DMS153 treated with DMSO at 0.1 percent for 48 hours (cell line): ENCODE measurements at regions not wholly inside any gene's neighbourhood (a gene's known extent, or its start where the extent isn't known, plus 50 kb on each side); places are given as distances from the start of the nearest gene placed in this dataset.
A peak's percentile ranks its signal among the peaks of the same experiment; 100 is the strongest.

Experiments
- DNase-seq: peaks from one replicate; lab custom pipeline; 2025; ENCODE audit not compliant: unreplicated experiment; lab: John Stamatoyannopoulos, UW

DNA sequence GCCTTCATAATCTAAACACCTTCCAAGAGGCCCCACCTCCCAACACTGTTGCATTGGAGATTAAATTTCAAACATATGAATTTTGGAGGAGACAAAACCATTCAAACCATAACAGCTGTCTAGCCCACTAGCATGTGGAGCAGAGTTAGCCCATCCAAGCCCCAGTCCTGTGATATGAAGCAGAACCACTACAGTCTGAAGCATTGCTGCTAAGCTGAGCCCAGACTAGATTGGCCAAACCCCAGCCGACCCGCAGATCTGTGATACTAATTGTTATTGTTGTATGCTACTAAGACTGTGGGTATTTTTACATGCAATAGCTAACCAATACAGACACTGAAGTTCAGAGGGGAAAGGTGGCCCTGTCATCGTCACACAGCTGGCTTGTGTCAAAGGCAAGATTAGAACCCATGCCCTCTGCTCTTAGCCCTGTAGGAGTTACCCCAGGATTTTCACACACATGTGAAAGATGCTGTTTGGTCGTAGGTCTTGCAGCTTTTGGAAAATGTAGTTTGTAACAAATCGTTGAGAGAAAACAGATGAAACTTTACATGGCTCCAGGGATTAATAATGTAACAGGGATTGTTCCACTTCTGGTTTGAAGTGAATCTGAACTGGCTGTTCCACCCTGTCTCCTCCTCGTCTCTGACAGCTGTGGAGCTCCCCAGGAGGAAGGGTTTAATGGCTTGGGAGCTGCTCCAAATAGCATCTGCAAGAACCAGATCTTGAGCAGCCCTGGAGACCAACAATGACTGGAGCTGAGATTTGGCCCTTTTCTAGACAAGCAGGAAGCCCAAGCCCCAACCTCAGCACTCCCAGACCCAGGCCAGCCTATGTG lies 517.5 kb downstream of the MID1IP1 start:
- DNase-seq: no peak

DNA sequence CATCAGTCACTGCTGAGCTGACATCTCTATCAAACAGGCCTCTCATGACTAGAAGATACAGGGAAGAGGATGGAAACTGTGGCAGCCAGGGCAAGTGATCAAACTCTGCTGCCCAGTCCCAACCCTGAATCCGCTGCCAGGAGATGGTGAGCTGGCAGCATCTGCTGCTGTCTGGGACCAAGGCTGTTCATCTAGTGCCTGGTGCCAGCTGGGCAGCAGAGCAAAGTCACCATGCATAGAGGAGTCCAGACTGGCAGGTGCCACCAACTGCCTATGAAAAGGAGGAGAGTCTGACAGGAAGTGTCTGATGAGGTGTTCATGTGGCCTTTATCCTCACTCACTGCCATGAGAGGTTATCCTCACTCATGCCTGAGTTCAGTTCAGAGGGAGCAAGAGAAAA lies 518.9 kb downstream of the MID1IP1 start:
- DNase-seq: no peak

DNA sequence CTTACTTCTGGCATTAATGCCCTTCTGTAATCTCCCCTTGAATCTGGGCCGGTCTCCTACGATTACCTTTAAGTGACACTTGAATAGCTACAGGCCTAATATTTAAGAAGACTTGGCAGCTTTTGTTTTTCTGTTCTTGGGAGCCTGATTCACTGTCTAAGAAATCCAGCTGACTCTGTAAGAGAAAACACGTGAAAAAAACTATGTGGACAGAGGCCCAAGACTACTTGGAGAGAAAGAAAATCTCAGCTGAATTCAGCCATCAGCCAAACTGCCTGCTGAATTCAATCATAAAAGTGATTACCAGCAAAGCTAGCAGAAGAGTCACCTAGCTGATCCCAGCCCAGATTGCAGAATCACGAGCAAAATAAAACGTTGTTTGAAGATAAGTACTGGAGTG lies 521.2 kb downstream of the MID1IP1 start:
- DNase-seq: no peak

DNA sequence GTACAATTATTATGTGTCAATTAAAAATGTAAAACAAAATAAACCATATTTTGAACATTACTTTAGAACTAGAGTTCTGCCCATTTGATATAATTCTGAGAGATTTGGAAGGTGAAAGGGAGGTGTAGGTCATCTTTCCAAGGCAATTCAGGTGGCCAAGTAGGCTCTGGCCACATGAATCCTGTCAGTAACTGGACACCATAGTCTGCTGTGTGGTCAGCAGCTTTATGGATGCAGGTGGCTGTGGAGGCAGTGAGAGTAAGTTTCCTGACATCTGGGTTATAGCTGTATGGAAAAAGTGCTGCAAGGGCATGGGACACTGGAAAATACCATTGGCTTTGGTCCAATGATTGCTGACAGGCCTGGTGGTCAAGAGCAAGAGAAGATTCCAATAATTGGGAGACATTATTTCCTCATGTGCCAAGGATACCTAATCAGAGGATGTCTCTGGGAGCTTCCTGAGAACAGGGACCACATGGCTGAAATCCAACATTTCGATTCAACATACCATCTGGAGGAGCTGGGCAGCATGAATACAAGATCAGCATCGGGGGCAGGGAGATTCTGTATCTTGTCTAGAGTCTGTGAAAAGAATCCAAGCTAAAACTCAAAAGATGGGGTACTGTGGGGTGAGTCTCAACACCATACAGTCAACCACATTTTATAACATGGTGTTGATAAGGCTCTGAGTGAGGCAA lies 523.1 kb downstream of the MID1IP1 start:
- no peak for DNase-seq

DNA sequence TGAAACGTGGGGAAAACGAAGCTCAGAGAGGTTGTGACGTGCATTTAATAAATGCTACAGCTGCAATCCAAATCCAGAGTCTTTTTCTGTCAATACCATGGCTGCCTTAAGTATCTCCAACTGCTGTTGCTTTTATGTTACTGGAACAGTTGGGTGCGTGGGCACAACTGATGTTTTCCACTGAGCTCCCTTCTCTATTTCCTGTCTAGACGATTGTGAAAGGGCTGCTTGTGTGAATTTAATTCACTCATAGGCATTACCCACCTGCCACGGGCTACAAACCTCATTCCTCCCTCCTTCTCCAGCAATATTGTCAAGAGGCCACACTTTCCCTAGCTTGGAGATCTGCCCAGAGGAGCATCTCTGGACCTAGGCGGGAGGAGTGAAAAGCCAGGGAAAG lies 526.0 kb downstream of the MID1IP1 start:
- no peak for DNase-seq

DNA sequence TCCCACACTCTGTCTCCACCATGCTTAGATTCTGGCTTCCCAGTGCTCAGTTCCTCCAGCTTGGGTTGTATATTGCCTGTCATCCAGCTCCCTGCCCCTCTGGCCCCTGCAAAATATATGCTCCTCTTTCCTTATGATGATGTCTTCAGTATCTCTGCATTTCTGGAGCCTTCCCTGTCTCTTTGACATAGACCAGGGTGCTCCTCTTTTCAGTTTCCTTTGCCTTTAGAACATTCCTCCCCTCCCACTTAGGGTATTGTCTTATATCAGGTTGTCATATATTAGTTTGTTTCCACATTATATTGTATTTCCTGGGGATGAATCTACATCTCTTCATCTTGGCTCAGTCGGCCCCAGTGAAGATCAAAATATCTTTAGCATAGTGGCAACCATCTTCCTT lies 526.4 kb downstream of the MID1IP1 start:
- DNase-seq: no peak

DNA sequence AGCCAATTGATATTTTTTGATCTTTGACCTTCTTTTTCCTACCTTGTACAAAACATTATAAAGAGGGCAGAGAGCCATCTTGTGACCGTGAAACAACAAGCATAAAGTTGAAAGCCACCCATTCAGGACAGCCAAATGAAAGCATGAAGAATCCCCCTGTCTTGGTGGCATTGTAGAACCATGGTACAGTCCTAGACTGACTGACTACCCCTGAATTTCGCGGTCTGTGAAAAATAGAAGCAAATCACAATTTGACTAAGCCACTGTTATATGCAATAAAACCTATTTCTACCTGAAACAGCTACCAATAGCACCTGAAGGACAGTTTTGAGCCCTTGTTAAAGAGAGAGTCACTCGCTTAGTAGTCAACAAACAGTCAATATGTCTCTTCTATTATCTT lies 527.4 kb downstream of the MID1IP1 start:
- no peak for DNase-seq

DNA sequence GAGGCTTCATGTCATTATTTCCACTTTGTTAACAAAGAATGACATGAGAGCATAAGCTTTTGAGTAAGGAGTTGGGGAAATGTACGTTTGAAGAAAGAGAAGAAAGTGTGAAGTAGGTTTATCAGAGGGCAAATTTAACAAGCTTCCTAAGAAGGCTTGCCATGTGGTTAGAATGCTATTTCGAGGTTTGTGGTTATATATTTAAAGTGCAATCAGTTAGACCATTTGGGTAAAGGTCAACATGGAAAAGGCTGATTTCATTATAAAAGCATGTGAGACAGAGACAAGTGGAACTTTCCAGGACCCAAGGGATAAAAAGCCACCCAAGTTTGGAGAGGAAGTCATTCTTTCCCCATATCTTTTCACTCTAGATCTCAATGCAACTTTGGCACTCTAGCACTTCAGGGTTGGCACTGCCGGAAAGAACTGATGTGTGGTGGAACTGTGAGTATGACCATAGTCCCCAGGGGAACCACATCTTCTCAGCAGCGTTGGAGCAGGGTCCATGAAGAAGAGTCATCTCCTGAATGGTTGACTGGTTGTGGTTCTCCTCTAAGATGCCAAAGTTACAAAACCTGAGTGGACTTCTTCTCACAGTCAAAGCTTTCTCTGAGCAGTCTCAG lies 529.9 kb downstream of the MID1IP1 start:
- no peak for DNase-seq

DNA sequence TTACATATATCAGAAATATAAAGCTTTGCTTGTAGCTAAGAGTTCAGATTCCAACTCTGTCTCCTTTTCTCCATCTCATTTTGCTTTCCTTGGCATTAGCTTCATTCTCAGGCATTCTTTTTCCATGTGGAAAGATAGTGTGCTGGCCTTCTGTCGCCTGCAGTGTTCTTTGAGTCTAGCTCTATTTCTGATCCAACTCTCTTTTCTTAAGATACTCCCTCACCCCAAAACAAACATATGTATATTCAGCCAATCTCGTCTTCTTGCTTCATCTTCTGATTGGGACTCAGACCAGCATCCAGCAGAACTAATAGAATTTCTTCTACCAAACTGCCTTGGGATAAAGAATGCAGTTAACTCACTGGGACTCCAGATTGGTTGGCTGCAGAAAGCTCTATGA lies 532.2 kb downstream of the MID1IP1 start:
- DNase-seq: no peak

DNA sequence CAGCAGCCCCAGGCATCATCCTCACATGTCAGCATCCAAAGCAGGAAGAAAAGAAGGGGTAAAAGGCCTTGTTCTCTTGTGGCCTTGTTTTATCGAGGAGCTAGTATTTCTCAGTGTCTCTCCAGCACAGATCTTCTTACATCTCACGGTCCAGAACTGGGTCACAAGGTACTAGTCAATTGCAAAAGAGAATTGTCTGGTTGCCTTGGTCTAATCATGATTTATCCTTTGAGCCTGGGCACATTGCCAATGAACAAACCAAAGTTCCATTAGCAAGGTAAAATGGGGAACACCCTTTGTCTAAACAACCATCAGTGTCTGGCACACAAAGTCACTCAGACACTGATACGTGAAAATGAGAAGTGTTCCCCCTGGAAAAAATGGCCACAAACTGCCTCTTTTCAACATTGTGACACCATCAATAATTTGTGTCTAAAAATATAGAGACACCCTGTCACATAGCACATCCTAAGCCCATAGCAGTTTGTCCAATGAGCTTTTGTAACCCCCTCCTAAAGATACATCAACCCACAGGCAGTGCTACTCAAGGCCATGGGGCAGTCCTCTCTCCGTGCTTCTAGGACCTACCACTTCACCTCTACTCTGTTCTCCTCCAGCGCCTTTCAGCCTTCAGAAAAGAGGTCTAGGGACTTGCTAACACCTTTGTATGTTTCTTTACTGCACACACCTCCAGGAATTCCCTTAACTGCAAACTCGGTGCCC lies 534.4 kb downstream of the MID1IP1 start:
- peak; percentile 47 for DNase-seq

DNA sequence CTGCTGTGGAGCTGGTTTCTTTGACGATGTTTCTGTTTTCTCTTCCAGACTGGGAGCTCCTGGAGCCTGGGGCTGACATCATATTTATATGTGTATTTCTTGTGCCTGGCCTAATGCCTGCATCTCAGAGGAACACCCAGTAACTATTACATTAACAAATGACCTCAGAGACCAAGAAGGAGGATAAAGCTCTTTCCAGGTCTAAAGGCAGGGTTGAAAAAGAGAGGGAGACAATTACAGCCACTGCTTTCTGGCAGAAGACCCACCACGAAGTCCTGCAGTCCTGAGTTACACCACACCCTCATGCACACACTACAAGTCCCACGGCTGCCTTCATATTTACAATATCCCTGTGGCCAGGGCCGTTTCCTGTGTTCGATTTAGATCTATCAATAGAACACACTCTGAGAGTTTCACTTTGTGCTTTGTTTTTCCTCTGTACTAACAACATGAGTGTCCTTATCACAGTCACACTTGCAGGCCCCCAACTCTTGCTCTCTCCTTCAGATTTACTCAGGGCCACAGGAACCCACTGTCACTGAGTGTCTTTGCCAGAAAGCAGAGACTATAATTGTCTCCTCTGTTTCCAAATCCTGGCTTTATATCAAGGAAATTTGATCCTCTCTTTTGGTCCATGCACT lies 535.5 kb downstream of the MID1IP1 start:
- DNase-seq: peak; percentile 45

DNA sequence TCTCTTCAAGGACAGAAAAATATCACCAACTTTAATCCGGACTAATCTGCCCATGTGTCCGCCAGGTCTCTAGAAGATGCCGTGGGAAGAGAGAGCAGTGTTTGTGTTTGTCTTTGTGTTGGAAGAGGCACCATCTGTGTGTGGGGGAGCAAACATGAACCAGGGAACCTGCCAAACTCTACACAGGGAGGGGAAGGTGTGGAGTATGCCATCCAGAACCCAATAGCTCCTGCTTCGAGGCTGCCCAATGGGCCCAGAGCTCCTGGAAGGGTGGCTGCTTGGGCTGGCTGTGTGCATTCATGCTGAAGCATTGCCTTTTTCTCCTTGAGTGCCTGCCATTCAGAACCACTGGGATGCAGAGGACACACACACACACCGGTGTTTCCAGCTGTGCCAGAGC lies 536.2 kb downstream of the MID1IP1 start:
- DNase-seq: no peak

DNA sequence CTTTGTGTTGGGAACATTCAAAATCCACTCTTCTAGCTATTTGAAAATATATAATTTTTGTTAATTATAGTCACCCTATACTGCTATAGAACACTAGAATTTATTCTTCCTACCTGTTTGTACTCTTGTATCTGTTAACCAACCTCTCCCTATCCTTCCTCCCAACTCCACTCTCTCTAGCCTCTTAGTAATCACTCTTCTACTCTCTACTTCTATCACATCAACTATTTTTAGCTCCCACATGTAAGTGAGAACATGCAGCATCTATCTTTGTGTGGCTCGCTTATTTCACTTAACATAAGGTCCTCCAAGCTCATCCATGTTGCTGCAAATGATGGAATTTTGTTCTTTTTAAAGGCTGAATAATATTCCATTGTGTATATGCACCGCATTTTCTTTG lies 537.3 kb downstream of the MID1IP1 start:
- no peak for DNase-seq

DNA sequence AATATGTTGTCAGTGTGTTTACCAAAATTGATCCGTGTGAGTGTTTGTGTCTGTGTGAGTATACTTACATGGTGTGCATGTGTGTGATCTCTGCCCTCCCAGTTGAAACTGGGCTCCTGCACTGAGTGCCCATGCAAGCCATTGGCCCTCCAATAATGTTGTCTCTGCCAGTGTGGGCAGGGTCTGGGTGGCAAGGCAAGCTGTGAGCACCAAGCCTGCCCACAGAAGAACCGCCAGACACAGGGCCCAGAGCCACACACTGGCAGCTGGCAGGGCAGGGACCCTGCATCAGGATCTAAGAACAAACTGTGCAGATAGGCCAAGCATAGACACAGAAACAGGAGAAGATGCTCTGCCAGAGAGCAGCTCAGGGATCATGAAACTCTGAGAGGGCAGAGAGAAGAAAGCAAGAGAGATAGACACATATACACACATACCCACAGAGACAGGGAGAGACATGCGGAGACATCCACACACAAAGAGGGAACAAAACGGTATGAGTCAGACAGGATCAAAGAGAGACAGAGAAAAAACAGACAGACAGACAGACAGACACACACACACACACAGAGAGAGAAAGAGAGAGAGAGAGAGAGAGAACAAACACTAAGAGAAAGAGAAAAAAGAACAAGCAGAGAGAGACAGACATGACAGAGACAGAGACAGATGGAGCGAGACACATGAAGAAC lies 555.0 kb downstream of the MID1IP1 start:
- DNase-seq: no peak

DNA sequence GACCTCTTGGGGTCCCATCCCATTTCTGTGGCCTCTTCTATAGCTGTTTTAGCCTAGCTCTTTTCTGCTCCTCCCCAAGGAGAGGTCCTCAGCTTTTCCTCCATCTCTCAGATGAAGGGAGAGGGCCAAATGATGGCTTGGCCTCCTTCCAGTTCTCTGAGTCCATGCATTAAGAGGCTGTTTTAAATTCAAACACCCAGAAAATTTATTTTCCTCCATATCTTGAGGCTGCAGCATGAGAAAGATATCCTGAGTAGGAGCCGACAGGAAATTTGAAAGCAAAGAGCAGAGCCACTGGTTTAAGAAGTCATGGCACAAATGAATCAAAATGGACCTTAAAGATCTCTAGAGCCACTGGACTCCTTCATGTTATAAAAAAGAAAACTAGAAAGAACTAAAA lies 558.8 kb downstream of the MID1IP1 start:
- no peak for DNase-seq

DNA sequence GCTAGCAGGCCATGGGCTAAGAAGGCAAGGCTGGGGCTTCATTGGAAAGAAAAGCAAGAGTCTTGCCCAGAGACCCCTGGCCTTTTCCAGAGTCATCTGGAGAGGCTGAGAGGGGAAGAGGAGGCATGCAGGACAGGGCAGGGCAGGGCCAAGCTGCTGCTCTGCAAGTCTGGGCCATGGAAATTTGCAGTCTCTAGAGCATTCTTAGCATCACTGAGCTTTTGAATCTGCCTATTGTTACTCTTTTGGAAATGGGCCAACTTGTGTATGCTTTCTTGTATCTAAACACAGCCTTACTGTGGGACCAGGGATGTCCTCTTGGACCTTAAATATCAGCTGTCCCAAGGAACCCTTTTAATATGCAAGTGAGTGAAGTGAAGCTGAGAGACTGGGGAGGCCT lies 560.5 kb downstream of the MID1IP1 start:
- DNase-seq: no peak

DNA sequence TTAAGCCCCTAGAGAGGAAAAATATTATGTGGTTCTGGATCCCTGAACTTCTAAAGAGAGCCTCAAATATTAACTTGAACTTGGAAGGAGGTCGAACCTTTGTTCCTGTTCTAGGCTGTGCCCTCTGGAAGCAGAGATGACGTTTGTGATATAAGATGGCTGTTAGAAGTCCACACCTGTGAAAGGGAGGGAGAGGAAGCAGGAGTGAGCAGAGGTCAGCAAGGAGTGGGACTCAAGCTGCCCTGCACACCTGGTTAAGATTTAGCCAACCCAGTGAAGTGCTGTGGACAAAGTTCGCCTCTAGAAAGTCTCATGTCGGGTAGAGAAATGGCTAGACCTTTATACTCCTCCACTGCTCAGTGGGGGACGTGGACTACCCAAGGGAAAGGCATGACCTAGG lies 566.2 kb downstream of the MID1IP1 start:
- DNase-seq: no peak

DNA sequence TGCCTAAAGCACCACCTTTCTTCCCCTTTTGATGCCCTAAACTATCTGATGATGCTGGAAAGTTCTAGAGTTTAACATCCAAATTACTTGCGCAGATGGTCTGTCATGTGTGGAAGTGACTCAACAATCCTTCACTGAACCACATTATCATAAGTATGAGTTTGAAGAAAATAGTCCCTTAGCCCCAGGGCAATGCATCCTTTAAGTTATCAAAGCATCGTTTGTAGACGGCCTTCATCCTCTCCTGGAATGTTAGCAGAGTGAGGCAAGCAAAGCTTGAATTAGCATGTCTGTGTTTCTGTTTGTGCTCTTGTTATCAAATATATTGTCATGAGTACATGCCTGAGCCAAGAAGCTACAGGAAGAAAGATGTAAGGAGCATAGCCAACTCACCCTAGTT lies 570.9 kb downstream of the MID1IP1 start:
- DNase-seq: no peak

DNA sequence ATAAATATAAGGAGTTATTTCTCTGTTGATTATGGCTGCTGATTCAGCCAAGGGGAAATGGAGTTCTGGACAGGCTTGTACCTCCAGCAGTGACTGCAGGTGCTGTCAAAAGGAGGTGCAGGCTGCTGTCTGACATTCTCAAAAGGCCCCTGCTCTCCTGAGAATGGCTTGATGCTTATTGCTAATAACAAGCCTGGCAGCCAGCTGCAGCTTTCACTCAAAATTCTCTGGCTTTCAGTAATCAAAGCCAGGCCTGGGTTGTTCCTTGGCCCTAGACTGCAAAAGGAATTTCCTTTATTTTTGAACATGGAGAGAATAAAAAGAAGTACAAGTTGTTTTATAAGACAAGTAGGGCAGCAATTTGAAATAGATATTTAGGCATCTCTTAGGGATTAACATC lies 575.9 kb downstream of the MID1IP1 start:
- no peak for DNase-seq

DNA sequence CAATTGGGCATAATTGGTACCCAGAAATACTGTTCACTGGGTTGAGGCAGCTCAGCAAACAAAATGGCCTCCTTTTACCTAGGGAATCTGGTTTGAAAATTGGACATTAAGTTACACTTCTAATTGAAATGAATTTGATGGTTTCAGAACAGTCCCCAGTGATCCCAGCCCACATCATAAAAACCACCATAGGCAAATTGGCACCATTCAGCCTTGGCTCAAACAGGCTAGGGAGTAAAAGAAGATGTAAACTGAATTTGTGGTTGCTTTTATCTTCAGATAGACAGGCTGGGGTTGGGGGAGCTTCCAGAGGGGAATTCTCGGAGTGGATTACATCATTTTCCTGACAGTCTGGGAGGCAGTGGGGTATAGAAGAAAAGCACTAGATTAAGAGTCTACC lies 576.5 kb downstream of the MID1IP1 start:
- no peak for DNase-seq

DNA sequence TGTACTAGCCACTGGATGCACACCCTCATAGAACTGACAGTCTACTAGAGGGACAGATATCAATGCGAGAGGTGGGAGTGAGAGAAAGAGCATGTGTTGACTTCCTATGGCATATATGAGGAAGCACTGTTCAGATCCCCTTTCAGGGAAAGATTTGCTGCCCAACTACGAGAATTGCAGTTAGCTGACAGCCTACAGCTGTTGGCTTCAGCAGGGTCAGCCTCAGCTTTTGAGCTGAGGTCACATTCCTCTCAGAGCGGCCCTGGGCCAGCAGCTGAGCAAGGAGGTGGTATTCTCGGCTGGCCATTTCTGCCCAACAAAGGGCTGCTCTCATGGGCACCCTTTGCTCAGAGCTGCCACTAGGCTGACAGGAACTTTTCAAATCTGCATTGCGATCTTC lies 580.2 kb downstream of the MID1IP1 start:
- no peak for DNase-seq
